Gastrocnemius medialis (tissue), 4 donors: ENCODE measurements at regions not wholly inside any gene's neighbourhood (a gene's known extent, or its start where the extent isn't known, plus 50 kb on each side); places are given as distances from the start of the nearest gene placed in this dataset.

Experiments
- ATAC-seq, 2 donors: fragments of 150-250 bp; one replicate each; pipeline ENCODE4 v1.9.1; 2016
- DNase-seq, 2 donors: peaks; one replicate each; pipeline ENCODE4 v3.0.0-alpha.2; 2019
- H3K27ac ChIP-seq, 4 donors: fragments of 200-600 bp; sonication (generic); 1 replicate in 1 of 4; 2 replicates in 3 of 4; pipeline ENCODE4 v1.5.1; 2016 to 2018; ENCODE audit warnings: mild to moderate bottlenecking in 2 of 4, moderate library complexity in 1 of 4
- H3K27me3 ChIP-seq, 3 donors: fragments of 200-600 bp; sonication (generic) in 2 of 3; 1 replicate in 1 of 3; 2 replicates in 2 of 3; pipeline versions ENCODE4 v1.5.1 to v1.6.0; 2016 to 2019; ENCODE audit warnings: mild to moderate bottlenecking in 1 of 3, moderate library complexity in 1 of 3
- H3K36me3 ChIP-seq, 2 donors: fragments of 200-600 bp; sonication (generic) in 1 of 2; one replicate each; pipeline ENCODE4 v1.5.1; 2017 to 2018
- H3K4me1 ChIP-seq, 2 donors: fragments of 200-600 bp; sonication (generic) in 1 of 2; one replicate each; pipeline ENCODE4 v1.5.1; 2016 to 2017; ENCODE audit warnings: mild to moderate bottlenecking in 2 of 2
- H3K4me3 ChIP-seq, 4 donors: fragments of 200-600 bp; sonication (generic) in 3 of 4; 1 replicate in 1 of 4; 2 replicates in 3 of 4; pipeline ENCODE4 v1.5.1; 2016 to 2019; ENCODE audit warnings: mild to moderate bottlenecking in 2 of 4
- H3K9me3 ChIP-seq, 3 donors: fragments of 200-600 bp; sonication (generic) in 2 of 3; 1 replicate in 1 of 3; 2 replicates in 2 of 3; pipeline ENCODE4 v1.5.1; 2016 to 2019
- POLR2A ChIP-seq, 2 donors: fragments of 450-650 bp; IDR thresholded peaks; one replicate each; pipeline ENCODE4 v1.6.1; 2017; ENCODE audit warnings: antibody characterized with exemption in 2 of 2, mild to moderate bottlenecking in 2 of 2, moderate library complexity in 2 of 2
- in situ Hi-C, 4 donors: fragments of 200-750 bp; cut with MboI; loops; one replicate each; pipeline versions ENCODE4 v1.15.0 to v1.8.0; 2017; ENCODE audit warnings: low sequenced_read_pairs in 4 of 4
- intact Hi-C: fragments of 100-400 bp; cut with DNase I; formaldehyde crosslinking; loops from one replicate; pipeline ENCODE4 v1.15.1; 2023; ENCODE audit warnings: low total_unique reads
- TF ChIP-seq, protein P1 (sequence below), 5 experiments: fragments of 450-650 bp in 3 of 5; fragments of 200-600 bp in 2 of 5; sonication (generic) in 2 of 5; IDR thresholded peaks in 4 of 5; conservative IDR thresholded peaks in 1 of 5; 1 replicate in 4 of 5; 2 replicates in 1 of 5; pipeline ENCODE4 v1.5.1; 2016 to 2019; ENCODE audit warnings: antibody characterized with exemption in 5 of 5, mild to moderate bottlenecking in 3 of 5, moderate library complexity in 3 of 5

DNA sequence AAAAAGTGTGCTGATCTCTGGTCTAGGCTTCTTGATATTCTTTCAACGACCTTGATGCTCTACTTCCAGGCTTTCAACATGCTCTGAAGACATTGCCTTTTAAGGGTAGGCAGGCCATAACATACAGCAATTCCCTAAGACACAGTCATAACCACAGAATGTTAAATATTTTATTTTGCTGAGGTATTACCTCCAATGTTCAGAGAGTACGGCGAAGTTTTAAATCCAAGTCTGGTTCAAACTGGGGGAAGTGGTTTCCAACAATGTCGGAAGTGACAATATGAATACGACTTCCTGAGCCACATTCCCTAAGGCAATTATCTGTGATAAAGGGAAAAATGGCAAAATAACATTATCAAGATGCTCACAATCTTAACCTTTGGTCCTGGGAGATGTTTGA, 1077.9 kb upstream of the PIK3C3 start:
- Histone ChIP-seq H3K9me3 (no peaks in the 10 kb centered on the region), H3K4me1 (no peaks in the 10 kb centered on the region), H3K27ac (no peak overlapping the region), H3K36me3 (no peaks in the 10 kb centered on the region), H3K27me3 (no peaks in the 10 kb centered on the region), H3K4me3 (no peak overlapping the region)
- ATAC-seq = no peak
- no peak for DNase-seq
- TF ChIP-seq POLR2A (IDR thresholded peaks at IDR 0.05) = no peak
- TF ChIP-seq, protein P1, sequence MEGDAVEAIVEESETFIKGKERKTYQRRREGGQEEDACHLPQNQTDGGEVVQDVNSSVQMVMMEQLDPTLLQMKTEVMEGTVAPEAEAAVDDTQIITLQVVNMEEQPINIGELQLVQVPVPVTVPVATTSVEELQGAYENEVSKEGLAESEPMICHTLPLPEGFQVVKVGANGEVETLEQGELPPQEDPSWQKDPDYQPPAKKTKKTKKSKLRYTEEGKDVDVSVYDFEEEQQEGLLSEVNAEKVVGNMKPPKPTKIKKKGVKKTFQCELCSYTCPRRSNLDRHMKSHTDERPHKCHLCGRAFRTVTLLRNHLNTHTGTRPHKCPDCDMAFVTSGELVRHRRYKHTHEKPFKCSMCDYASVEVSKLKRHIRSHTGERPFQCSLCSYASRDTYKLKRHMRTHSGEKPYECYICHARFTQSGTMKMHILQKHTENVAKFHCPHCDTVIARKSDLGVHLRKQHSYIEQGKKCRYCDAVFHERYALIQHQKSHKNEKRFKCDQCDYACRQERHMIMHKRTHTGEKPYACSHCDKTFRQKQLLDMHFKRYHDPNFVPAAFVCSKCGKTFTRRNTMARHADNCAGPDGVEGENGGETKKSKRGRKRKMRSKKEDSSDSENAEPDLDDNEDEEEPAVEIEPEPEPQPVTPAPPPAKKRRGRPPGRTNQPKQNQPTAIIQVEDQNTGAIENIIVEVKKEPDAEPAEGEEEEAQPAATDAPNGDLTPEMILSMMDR (IDR thresholded peaks at IDR 0.05 in 4 of 5, conservative IDR thresholded peaks at IDR 0.05 in 1 of 5) = no peak
- intact Hi-C loops = no loop called here
- in situ Hi-C loops = no loop called here

DNA sequence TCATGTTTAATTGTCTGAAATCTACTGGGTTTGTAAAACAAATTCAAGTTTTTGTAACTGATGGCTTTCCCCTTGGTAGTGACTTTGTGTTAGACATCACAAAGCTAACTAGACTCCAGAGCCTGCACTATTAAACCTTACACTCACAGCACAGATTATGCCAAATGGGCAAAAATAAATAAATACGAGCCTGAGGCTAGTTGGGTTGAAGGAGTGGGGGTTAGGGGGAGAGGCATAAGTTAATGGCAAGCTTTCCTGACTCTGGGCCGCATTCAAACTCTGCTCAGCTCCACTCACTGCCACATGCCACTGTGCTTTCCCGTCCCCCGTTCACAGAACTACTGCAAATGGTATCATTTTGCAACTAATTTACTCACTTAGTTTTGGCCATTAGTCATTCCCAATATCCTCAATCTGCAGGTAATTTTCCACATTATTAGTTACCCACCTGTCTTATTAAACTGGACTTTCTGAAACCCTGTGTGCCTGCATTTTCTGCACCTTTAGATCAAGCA, 1079.9 kb upstream of the PIK3C3 start:
- intact Hi-C loops = no loop called here
- in situ Hi-C loops = no loop called here
- Histone ChIP-seq H3K27me3 (no peaks in the 10 kb centered on the region), H3K9me3 (no peaks in the 10 kb centered on the region), H3K4me1 (no peaks in the 10 kb centered on the region), H3K36me3 (no peaks in the 10 kb centered on the region), H3K27ac (no peak overlapping the region), H3K4me3 (no peak overlapping the region)
- DNase-seq (no peak), ATAC-seq (no peak)
- TF ChIP-seq, protein P1 (IDR thresholded peaks at IDR 0.05 in 4 of 5, conservative IDR thresholded peaks at IDR 0.05 in 1 of 5) = no peak
- no peak for TF ChIP-seq POLR2A (IDR thresholded peaks at IDR 0.05)

DNA sequence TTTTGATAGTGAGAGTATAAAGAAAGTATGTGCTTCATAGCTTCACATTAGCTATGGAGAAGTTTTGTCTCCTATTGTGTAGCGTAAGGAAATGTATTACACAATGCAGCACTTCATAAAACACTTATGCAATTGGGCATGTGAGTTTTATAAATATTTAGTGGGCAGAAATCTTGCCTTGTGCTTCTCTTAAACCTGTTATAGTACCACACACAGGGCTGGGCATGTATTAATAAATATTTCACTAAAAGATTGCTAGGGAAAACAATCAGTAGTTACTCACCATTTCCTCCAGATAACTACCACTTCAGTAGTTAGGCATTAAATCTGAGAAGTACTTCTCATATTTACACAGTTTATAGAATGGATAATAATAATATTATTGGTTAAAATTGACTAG, 1080.8 kb upstream of the PIK3C3 start:
- Histone ChIP-seq H3K27ac (no peak overlapping the region), H3K36me3 (no peaks in the 10 kb centered on the region), H3K27me3 (no peaks in the 10 kb centered on the region), H3K4me1 (no peaks in the 10 kb centered on the region), H3K4me3 (no peak overlapping the region), H3K9me3 (no peaks in the 10 kb centered on the region)
- intact Hi-C loops = no loop called here
- DNase-seq = no peak
- in situ Hi-C loops = no loop called here
- TF ChIP-seq POLR2A (IDR thresholded peaks at IDR 0.05) = no peak
- TF ChIP-seq, protein P1 (IDR thresholded peaks at IDR 0.05 in 4 of 5, conservative IDR thresholded peaks at IDR 0.05 in 1 of 5) = no peak
- ATAC-seq = no peak

DNA sequence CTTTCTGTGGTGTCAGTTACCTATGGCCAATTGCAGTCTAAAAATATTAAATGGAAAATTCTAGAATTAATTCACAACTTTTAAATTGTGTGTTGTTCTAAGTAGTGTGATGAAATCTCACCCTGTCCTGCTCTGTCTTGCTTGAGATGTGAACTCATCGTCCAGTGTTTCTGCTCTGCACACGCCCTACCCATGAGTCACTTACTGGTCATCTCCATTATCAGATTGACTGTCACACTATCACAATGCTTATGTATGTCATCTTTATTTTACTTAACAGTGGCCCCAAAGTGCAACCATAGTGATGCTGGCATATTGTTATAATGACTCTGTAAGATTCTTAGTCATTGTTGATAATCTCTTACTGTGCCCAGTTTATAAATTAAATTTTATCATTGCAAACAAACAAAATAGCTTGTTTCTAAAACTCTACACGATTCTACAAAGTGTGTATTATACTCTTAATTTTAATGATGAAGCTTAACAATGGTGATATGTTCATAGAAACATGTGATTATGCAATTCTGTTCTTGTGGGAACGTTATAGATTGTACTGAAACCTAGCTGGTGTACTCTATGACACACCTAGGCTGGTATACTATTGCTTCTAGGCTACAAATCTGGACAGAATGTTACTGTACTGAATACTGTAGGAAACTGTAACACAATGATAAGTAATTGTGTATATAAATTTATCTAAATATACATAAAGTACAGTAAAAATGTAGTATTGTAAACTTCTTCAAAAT, 1086.8 kb upstream of the PIK3C3 start:
- no peaks in the 10 kb centered on the region for H3K9me3 ChIP-seq
- ATAC-seq = no peak
- no peak for DNase-seq
- H3K4me1 ChIP-seq = no peaks in the 10 kb centered on the region
- TF ChIP-seq, protein P1 (IDR thresholded peaks at IDR 0.05 in 4 of 5, conservative IDR thresholded peaks at IDR 0.05 in 1 of 5) = no peak
- no peak for TF ChIP-seq POLR2A (IDR thresholded peaks at IDR 0.05)
- H3K27me3 ChIP-seq = no peaks in the 10 kb centered on the region
- in situ Hi-C loops (no loop called here), intact Hi-C loops (no loop called here)
- H3K27ac ChIP-seq = no peak overlapping the region
- H3K36me3 ChIP-seq = no peaks in the 10 kb centered on the region
- no peak overlapping the region for H3K4me3 ChIP-seq
